Natural killer cell (primary cell): ENCODE measurements at regions not wholly inside any gene's neighbourhood (a gene's known extent, or its start where the extent isn't known, plus 50 kb on each side); places are given as distances from the start of the nearest gene placed in this dataset.
"Not testable (repeated sequence)": the region's sequence is repeated elsewhere in the genome, so short reads cannot be mapped to it uniquely, and the experiment has no call there.

Source experiments
- ATAC-seq, 3 donors: fragments of 150-1000 bp in 2 of 3; fragments of 200-7000 bp in 1 of 3; cut with Tn5 transposase; 1 replicate in 1 of 3; 2 replicates in 2 of 3; pipeline ENCODE4 v1.10.0; 2021; ENCODE audit warnings: mild to moderate bottlenecking in 2 of 3, moderate library complexity in 2 of 3
- DNase-seq, 2 donors: peaks; one replicate each; pipeline versions ENCODE4 v3.0.0 to v3.0.0-alpha.2; 2013 to 2021; ENCODE audit warnings: mixed read lengths in 1 of 2
- H3K27ac ChIP-seq: one replicate; pipeline ENCODE4 v1.5.1; 2013; ENCODE audit warnings: mild to moderate bottlenecking, low read length
- H3K27me3 ChIP-seq: one replicate; pipeline ENCODE4 v1.6.1; 2013; ENCODE audit warnings: low read length; ENCODE audit not compliant: control insufficient read depth, insufficient read depth
- H3K36me3 ChIP-seq: one replicate; pipeline ENCODE4 v1.6.1; 2013; ENCODE audit warnings: low read length; ENCODE audit not compliant: control insufficient read depth, insufficient read depth
- H3K4me1 ChIP-seq: one replicate; pipeline ENCODE4 v1.6.1; 2013; ENCODE audit warnings: low read length; ENCODE audit not compliant: control insufficient read depth, insufficient read depth
- H3K4me3 ChIP-seq: one replicate; pipeline ENCODE4 v1.5.1; 2013; ENCODE audit warnings: low read length
- H3K9me3 ChIP-seq: one replicate; pipeline ENCODE4 v1.6.1; 2013; ENCODE audit warnings: low read length; ENCODE audit not compliant: control insufficient read depth, insufficient read depth
- H3K27ac Mint-ChIP-seq, 2 donors: one replicate each; pipeline ENCODE4 v1.8.0; 2022; ENCODE audit warnings: mild to moderate bottlenecking in 2 of 2, mixed read lengths in 2 of 2, moderate library complexity in 1 of 2
- H3K27me3 Mint-ChIP-seq, 2 donors: one replicate each; pipeline ENCODE4 v1.8.0; 2022; ENCODE audit warnings: low read depth in 2 of 2, mixed read lengths in 2 of 2
- H3K36me3 Mint-ChIP-seq: one replicate; pipeline ENCODE4 v1.8.0; 2022; ENCODE audit warnings: mixed read lengths
- H3K4me1 Mint-ChIP-seq, 2 donors: one replicate each; pipeline ENCODE4 v1.8.0; 2022; ENCODE audit warnings: mixed read lengths in 2 of 2
- H3K4me3 Mint-ChIP-seq: one replicate; pipeline ENCODE4 v1.8.0; 2022; ENCODE audit warnings: mild to moderate bottlenecking, moderate library complexity, mixed read lengths
- H3K9me3 Mint-ChIP-seq, 2 donors: one replicate each; pipeline ENCODE4 v1.8.0; 2022; ENCODE audit warnings: mixed read lengths in 2 of 2
- CTCF ChIP-seq: fragments of 200-600 bp; IDR thresholded peaks from one replicate; pipeline ENCODE4 v1.8.0; 2022; ENCODE audit warnings: antibody characterized with exemption
- WGBS: methylation state at CpG from one replicate; pipeline ENCODE4 v1.1.7; 2013; ENCODE audit warnings: missing lambda C conversion rate; ENCODE audit not compliant: insufficient coverage; 5-methylcytosine and 5-hydroxymethylcytosine counted together
- intact Hi-C: fragments of 100-400 bp; cut with micrococcal nuclease; formaldehyde crosslinking; loops from one replicate; pipeline ENCODE4 v1.14.2; 2022

- H3K4me1 Mint-ChIP-seq = peaks cover 12 to 13% of the 10 kb centered on the region in 2 donors
- H3K4me1 ChIP-seq = no peaks in the 10 kb centered on the region
- no peaks in the 10 kb centered on the region for H3K9me3 Mint-ChIP-seq
- H3K4me3 ChIP-seq = no peak overlapping the region
- no peak overlapping the region for H3K4me3 Mint-ChIP-seq
- no peaks in the 10 kb centered on the region for H3K36me3 Mint-ChIP-seq
- no peak for TF ChIP-seq CTCF
- intact Hi-C loops = no loop called here
- no peak overlapping the region for H3K27ac Mint-ChIP-seq
- no peaks in the 10 kb centered on the region for H3K36me3 ChIP-seq
- no peaks in the 10 kb centered on the region for H3K9me3 ChIP-seq
- H3K27me3 ChIP-seq = no peaks in the 10 kb centered on the region
- WGBS = 45% methylated on average over 2 of the region's 2 CpGs
- ATAC-seq = peak in 2 of 3 donors; percentile 63 to 65
- H3K27me3 Mint-ChIP-seq = peaks cover 0 to 7% of the 10 kb centered on the region in 2 donors
- DNase-seq = no peak
- no peak overlapping the region for H3K27ac ChIP-seq
Measured at GRCh38 chr1:199590708-199591107, 436.8 kb upstream of the NR5A2 start.

- Mint-ChIP-seq H3K4me1 (peaks cover 12 to 13% of the 10 kb centered on the region in 2 donors), H3K4me3 (no peak overlapping the region), H3K27ac (no peak overlapping the region), H3K9me3 (no peaks in the 10 kb centered on the region), H3K27me3 (peaks cover 0 to 7% of the 10 kb centered on the region in 2 donors), H3K36me3 (no peaks in the 10 kb centered on the region)
- TF ChIP-seq CTCF = no peak
- H3K27me3 ChIP-seq = no peaks in the 10 kb centered on the region
- intact Hi-C loops = no loop called here
- H3K9me3 ChIP-seq = no peaks in the 10 kb centered on the region
- no peak overlapping the region for H3K4me3 ChIP-seq
- WGBS = 90% methylated on average over 3 of the region's 3 CpGs
- no peak overlapping the region for H3K27ac ChIP-seq
- no peaks in the 10 kb centered on the region for H3K4me1 ChIP-seq
- H3K36me3 ChIP-seq = no peaks in the 10 kb centered on the region
- no peak for ATAC-seq
- DNase-seq = no peak
Measured at GRCh38 chr1:199591468-199591867, 436.0 kb upstream of the NR5A2 start.

GRCh38 chr1:199593475-199593874 is 434.0 kb upstream of the NR5A2 start:
- intact Hi-C loops = no loop called here
- WGBS = 85% methylated on average over 5 of the region's 6 CpGs
- H3K36me3 ChIP-seq = no peaks in the 10 kb centered on the region
- peaks cover 7 to 18% of the 10 kb centered on the region in 2 donors for H3K27me3 Mint-ChIP-seq
- peaks cover 12 to 13% of the 10 kb centered on the region in 2 donors for H3K4me1 Mint-ChIP-seq
- no peaks in the 10 kb centered on the region for H3K9me3 ChIP-seq
- no peak for DNase-seq
- no peak for ATAC-seq
- no peak overlapping the region for H3K27ac ChIP-seq
- H3K4me1 ChIP-seq = no peaks in the 10 kb centered on the region
- no peak overlapping the region for H3K4me3 ChIP-seq
- no peak overlapping the region for H3K27ac Mint-ChIP-seq
- no peaks in the 10 kb centered on the region for H3K27me3 ChIP-seq
- no peaks in the 10 kb centered on the region for H3K9me3 Mint-ChIP-seq
- no peak for TF ChIP-seq CTCF
- no peak overlapping the region for H3K4me3 Mint-ChIP-seq
- H3K36me3 Mint-ChIP-seq = no peaks in the 10 kb centered on the region

GRCh38 chr1:199596448-199596847 is 431.1 kb upstream of the NR5A2 start:
- H3K9me3 Mint-ChIP-seq, H3K36me3 ChIP-seq, H3K27me3 ChIP-seq, H3K4me1 Mint-ChIP-seq, H3K9me3 ChIP-seq, intact Hi-C loops, H3K27ac ChIP-seq, H3K4me3 ChIP-seq, H3K4me3 Mint-ChIP-seq, H3K36me3 Mint-ChIP-seq, H3K4me1 ChIP-seq, DNase-seq, H3K27ac Mint-ChIP-seq, ATAC-seq: not testable (repeated sequence)
- peaks cover 8 to 18% of the 10 kb centered on the region in 2 donors for H3K27me3 Mint-ChIP-seq
- 95% methylated on average over 2 of the region's 2 CpGs for WGBS
